HL-60 (cell line): ENCODE measurements at regions not wholly inside any gene's neighbourhood (a gene's known extent, or its start where the extent isn't known, plus 50 kb on each side); places are given as distances from the start of the nearest gene placed in this dataset.

Experiments
- DNase-seq, 2 experiments: peaks; one replicate each; pipeline ENCODE4 v3.0.0-alpha.2; 2010 to 2020; ENCODE audit warnings: low read depth in 1 of 2, low spot score in 1 of 2
- H3K27ac ChIP-seq: fragments of 250-450 bp; sonication (Bioruptor Pico); replicated peaks from 2 replicates; pipeline ENCODE4 v1.5.1; 2020; ENCODE audit warnings: mild to moderate bottlenecking, moderate library complexity
- H3K27me3 ChIP-seq: fragments of 250-450 bp; sonication (Bioruptor Pico); 2 replicates; pipeline ENCODE4 v1.5.1; 2021; ENCODE audit warnings: mild to moderate bottlenecking, moderate library complexity; ENCODE audit not compliant: insufficient read depth, poor library complexity, severe bottlenecking
- H3K4me3 ChIP-seq: replicated peaks from 2 replicates; pipeline ENCODE4 v1.5.1; 2011; ENCODE audit warnings: mild to moderate bottlenecking, control low read depth, low read length; ENCODE audit not compliant: insufficient read depth
- GABPA ChIP-seq: IDR thresholded peaks from 2 replicates; pipeline ENCODE4 v1.6.1; 2012; ENCODE audit warnings: low read depth
- POLR2AphosphoS5 ChIP-seq: IDR thresholded peaks from 2 replicates; pipeline ENCODE4 v1.6.1; 2012; ENCODE audit warnings: low read depth
- SPI1 ChIP-seq: IDR thresholded peaks from 2 replicates; pipeline ENCODE4 v1.6.1; 2012; ENCODE audit warnings: low read depth, mild to moderate bottlenecking, borderline replicate concordance
- TF ChIP-seq, protein P1 (sequence below): IDR thresholded peaks from 2 replicates; pipeline ENCODE4 v1.6.1; 2012; ENCODE audit warnings: low read depth; ENCODE audit not compliant: insufficient replicate concordance
- TF ChIP-seq, protein P2 (sequence below): IDR thresholded peaks from one replicate; pipeline ENCODE4 v1.5.1; 2011; ENCODE audit warnings: low read length, control low read depth, inconsistent platforms; ENCODE audit not compliant: insufficient read depth

DNA sequence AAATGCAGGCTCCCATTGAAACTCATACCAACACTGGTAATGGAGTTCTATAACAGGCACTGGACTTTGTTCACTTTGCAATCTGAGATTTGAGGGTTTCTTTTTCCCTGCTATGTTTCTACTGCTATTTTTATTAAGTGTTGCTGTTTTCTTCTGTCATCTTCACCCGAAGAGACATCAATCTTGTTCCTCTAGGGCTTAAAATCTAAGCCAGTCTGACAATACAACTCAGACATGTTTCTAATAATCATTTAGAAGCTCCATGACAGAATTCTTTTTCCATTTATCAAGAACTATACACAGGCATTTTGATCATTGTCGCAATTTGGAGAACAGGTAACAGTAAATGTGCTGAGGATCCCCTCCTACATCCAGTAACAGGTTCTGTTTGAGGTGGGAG is 98.5 kb upstream of the GNAI1 start:
- TF ChIP-seq SPI1 (no peak), POLR2AphosphoS5 (no peak), GABPA (no peak)
- TF ChIP-seq, protein P1, sequence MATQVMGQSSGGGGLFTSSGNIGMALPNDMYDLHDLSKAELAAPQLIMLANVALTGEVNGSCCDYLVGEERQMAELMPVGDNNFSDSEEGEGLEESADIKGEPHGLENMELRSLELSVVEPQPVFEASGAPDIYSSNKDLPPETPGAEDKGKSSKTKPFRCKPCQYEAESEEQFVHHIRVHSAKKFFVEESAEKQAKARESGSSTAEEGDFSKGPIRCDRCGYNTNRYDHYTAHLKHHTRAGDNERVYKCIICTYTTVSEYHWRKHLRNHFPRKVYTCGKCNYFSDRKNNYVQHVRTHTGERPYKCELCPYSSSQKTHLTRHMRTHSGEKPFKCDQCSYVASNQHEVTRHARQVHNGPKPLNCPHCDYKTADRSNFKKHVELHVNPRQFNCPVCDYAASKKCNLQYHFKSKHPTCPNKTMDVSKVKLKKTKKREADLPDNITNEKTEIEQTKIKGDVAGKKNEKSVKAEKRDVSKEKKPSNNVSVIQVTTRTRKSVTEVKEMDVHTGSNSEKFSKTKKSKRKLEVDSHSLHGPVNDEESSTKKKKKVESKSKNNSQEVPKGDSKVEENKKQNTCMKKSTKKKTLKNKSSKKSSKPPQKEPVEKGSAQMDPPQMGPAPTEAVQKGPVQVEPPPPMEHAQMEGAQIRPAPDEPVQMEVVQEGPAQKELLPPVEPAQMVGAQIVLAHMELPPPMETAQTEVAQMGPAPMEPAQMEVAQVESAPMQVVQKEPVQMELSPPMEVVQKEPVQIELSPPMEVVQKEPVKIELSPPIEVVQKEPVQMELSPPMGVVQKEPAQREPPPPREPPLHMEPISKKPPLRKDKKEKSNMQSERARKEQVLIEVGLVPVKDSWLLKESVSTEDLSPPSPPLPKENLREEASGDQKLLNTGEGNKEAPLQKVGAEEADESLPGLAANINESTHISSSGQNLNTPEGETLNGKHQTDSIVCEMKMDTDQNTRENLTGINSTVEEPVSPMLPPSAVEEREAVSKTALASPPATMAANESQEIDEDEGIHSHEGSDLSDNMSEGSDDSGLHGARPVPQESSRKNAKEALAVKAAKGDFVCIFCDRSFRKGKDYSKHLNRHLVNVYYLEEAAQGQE: no peak
- TF ChIP-seq, protein P2, sequence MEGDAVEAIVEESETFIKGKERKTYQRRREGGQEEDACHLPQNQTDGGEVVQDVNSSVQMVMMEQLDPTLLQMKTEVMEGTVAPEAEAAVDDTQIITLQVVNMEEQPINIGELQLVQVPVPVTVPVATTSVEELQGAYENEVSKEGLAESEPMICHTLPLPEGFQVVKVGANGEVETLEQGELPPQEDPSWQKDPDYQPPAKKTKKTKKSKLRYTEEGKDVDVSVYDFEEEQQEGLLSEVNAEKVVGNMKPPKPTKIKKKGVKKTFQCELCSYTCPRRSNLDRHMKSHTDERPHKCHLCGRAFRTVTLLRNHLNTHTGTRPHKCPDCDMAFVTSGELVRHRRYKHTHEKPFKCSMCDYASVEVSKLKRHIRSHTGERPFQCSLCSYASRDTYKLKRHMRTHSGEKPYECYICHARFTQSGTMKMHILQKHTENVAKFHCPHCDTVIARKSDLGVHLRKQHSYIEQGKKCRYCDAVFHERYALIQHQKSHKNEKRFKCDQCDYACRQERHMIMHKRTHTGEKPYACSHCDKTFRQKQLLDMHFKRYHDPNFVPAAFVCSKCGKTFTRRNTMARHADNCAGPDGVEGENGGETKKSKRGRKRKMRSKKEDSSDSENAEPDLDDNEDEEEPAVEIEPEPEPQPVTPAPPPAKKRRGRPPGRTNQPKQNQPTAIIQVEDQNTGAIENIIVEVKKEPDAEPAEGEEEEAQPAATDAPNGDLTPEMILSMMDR: no peak
- Histone ChIP-seq H3K4me3 (no peak overlapping the region), H3K27me3 (no peaks in the 10 kb centered on the region), H3K27ac (no peak overlapping the region)
- no peak for DNase-seq

DNA sequence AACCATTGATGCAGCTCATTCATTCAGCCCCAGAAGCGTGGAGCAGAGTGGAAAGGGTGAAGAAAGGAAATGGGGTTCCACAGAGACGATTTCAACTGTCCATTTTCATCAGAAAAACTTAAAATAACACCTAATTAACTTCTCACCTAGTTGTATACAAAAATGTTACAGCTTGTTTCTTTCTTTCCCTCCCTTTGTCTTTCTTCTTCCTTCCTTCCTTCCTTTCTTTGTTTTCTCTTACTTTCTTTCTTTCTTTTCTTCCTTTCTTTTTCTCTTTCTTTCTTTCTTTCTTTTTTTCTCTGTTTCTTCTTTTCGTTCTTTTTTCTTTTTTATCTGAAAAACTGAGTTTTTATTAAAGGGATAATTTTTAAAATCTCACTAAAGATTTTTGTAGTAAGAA is 105.9 kb upstream of the GNAI1 start:
- H3K27ac ChIP-seq: no peak overlapping the region
- H3K4me3 ChIP-seq: no peak overlapping the region
- H3K27me3 ChIP-seq: no peaks in the 10 kb centered on the region
- TF ChIP-seq, protein P2: no peak
- TF ChIP-seq, protein P1: no peak
- TF ChIP-seq POLR2AphosphoS5: no peak
- no peak for TF ChIP-seq SPI1
- no peak for TF ChIP-seq GABPA
- no peak for DNase-seq

DNA sequence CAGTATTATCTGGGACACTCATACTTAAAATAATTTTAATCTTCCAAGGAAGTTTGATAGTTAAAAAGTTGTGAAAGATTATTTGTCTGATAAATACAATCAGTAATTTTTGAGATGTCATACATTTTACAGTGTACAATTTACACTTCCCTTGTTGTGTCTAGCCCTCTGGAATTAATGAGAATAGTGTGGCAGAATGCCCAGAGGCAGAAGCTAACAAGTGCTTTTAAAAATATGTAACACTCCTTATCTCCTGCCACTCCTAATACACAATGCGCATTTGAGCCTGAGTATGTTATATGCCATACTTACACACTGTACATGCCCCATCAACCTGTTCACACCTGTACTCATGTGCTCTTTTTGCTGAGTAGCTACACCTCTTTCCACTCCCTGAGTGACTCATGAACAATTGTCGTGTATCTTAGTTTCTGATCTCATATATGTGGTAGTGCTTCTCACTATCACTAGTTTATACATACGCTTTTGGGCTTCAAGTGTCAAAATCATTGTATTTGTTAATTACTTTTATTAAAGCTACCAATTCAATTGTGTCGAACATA is 106.9 kb upstream of the GNAI1 start:
- Histone ChIP-seq H3K4me3 (no peak overlapping the region), H3K27ac (no peak overlapping the region), H3K27me3 (no peaks in the 10 kb centered on the region)
- TF ChIP-seq POLR2AphosphoS5 (no peak), SPI1 (no peak), GABPA (no peak)
- TF ChIP-seq, protein P2: no peak
- TF ChIP-seq, protein P1: no peak
- DNase-seq: no peak
